Testis (tissue), 2 donors: ENCODE measurements at regions not wholly inside any gene's neighbourhood (a gene's known extent, or its start where the extent isn't known, plus 50 kb on each side); places are given as distances from the start of the nearest gene placed in this dataset.

Experiments
- DNase-seq: peaks from one replicate; pipeline ENCODE4 v3.0.0-alpha.2; 2019
- H3K27ac ChIP-seq, 2 donors: fragments of 200-600 bp; sonication (generic); one replicate each; pipeline ENCODE4 v1.5.1; 2019
- H3K27me3 ChIP-seq: fragments of 200-600 bp; sonication (generic); one replicate; pipeline ENCODE4 v1.5.1; 2019
- H3K36me3 ChIP-seq: fragments of 200-600 bp; sonication (generic); one replicate; pipeline ENCODE4 v1.5.1; 2017; ENCODE audit warnings: low read depth; ENCODE audit errors: missing control alignments
- H3K4me1 ChIP-seq: fragments of 200-600 bp; sonication (generic); one replicate; pipeline ENCODE4 v1.5.1; 2019
- H3K4me3 ChIP-seq, 2 donors: fragments of 200-600 bp; sonication (generic); one replicate each; pipeline ENCODE4 v1.5.1; 2017 to 2019
- H3K9me3 ChIP-seq: fragments of 200-600 bp; sonication (generic); one replicate; pipeline ENCODE4 v1.5.1; 2017
- POLR2A ChIP-seq: fragments of 450-650 bp; IDR thresholded peaks from one replicate; pipeline ENCODE4 v1.6.1; 2017; ENCODE audit warnings: antibody characterized with exemption, mild to moderate bottlenecking, moderate library complexity
- WGBS, 2 donors: methylation state at CpG; one replicate each; pipeline ENCODE4 v1.1.5; 2018; 5-methylcytosine and 5-hydroxymethylcytosine counted together
- intact Hi-C: fragments of 100-400 bp; cut with DNase I; formaldehyde crosslinking; loops from one replicate; pipeline ENCODE4 v1.15.1; 2023; ENCODE audit warnings: low total_unique reads
- TF ChIP-seq, protein P1 (sequence below), 3 experiments: fragments of 450-650 bp in 2 of 3; fragments of 200-600 bp in 1 of 3; sonication (generic) in 1 of 3; IDR thresholded peaks; one replicate each; pipeline ENCODE4 v1.5.1; 2016 to 2019; ENCODE audit warnings: antibody characterized with exemption in 3 of 3, mild to moderate bottlenecking in 2 of 3, moderate library complexity in 1 of 3

DNA sequence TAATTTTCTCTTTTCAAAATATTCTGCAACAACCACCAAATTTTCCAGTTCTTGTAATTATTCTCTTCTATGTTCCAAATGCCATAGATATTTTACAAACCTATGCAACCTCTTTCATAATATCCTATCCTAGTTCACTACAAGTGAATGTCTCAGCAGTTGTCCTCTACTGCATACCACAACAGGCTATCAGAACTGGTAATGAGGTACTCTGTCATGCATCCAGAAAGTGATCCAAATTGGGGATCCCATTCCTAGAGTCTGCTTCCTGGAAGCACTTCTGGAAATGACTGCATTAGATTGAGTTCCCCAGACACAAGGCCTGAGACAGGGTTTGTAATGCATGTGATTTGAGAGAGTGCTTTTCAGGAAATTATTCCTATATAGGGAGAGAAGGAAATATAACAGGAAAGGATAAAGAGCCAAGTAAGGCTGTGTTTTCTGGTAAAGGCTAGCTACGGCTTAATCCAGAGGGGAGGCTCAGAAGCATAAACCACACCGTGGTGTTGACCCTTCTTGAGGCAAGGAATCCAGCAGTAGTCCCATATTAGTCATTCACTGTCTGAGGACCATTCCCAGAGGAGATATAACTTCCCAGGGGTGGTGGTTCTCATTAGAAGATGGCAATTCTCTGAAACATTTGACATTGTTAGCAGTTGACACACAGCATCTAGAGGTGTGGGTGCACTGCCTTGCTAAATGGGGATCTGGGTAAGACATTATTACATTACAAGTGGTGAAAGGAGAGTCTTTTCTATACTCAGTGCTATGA, 80.3 kb upstream of the FST start:
- TF ChIP-seq, protein P1, sequence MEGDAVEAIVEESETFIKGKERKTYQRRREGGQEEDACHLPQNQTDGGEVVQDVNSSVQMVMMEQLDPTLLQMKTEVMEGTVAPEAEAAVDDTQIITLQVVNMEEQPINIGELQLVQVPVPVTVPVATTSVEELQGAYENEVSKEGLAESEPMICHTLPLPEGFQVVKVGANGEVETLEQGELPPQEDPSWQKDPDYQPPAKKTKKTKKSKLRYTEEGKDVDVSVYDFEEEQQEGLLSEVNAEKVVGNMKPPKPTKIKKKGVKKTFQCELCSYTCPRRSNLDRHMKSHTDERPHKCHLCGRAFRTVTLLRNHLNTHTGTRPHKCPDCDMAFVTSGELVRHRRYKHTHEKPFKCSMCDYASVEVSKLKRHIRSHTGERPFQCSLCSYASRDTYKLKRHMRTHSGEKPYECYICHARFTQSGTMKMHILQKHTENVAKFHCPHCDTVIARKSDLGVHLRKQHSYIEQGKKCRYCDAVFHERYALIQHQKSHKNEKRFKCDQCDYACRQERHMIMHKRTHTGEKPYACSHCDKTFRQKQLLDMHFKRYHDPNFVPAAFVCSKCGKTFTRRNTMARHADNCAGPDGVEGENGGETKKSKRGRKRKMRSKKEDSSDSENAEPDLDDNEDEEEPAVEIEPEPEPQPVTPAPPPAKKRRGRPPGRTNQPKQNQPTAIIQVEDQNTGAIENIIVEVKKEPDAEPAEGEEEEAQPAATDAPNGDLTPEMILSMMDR (IDR thresholded peaks at IDR 0.05): no peak
- TF ChIP-seq POLR2A: no peak
- Histone ChIP-seq H3K4me3 (no peak overlapping the region), H3K4me1 (no peaks in the 10 kb centered on the region), H3K27ac (no peak overlapping the region), H3K36me3 (no peaks in the 10 kb centered on the region), H3K27me3 (no peaks in the 10 kb centered on the region), H3K9me3 (no peaks in the 10 kb centered on the region)
- intact Hi-C loops: no loop called here
- 80 to 83% methylated on average over 2 of the region's 2 CpGs for WGBS, 2 donors
- DNase-seq: no peak

DNA sequence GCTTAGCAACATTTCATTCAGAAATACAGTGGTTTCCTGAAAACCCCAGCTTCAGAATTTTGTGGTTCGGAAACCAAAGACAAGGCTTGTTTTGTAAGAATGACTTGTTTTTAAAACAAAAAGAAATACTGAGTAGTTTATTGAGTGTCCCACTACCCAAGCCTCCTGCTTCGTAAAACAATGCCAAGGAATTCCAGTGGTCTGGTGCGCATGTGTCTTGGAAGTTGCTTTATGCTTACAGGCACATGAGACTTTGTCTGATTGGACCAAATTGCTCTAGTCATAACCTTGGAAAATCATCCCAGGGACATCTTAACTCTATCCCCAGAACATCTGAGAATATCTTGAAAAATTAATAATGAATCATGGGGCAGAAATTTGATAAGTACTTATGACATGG, 77.1 kb upstream of the FST start:
- Histone ChIP-seq H3K27me3 (no peaks in the 10 kb centered on the region), H3K9me3 (no peaks in the 10 kb centered on the region), H3K4me1 (no peaks in the 10 kb centered on the region), H3K36me3 (no peaks in the 10 kb centered on the region), H3K4me3 (no peak overlapping the region), H3K27ac (no peak overlapping the region)
- 81 to 86% methylated on average over 3 of the region's 3 CpGs for WGBS, 2 donors
- DNase-seq: no peak
- TF ChIP-seq, protein P1 (IDR thresholded peaks at IDR 0.05): no peak
- no peak for TF ChIP-seq POLR2A
- intact Hi-C loops: no loop called here

DNA sequence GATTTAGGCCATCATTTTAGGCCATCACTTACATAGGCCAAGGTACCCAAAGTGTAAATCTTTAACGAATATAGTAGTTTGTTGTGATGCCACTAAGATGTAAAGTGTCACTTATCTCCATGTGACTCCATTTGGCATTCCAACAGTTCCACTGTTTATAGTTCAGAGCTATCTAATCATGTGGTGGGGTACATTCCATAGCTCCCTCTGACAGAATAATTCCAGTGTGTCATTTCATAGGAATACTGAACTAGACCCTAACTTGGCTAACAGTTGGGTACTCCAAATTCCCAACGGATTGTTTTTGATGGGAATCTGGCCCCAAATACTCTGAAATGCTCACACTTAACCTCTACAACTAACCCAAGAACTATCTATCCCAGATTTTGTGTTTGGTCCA, 76.7 kb upstream of the FST start:
- 72 to 83% methylated on average over 2 of the region's 2 CpGs for WGBS, 2 donors

DNA sequence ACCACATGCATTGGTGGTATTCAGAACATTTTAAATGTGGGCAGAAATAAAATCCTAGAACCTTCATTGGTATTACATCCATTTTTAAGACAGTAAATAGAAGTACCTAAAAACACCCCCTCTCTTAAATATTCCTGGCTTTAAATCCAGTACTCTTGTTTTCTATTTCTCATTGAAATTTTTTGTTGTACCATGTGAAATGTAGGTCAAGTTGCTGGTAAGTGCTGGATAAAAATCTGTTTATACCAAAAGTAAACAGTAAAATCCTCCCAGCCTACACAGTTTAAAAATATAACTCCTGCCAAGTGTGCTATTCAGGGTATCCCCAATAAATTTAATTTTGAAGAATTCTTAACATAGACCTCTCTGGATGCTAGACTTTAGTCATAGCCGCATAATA, 75.0 kb upstream of the FST start:
- intact Hi-C loops: no loop called here
- Histone ChIP-seq H3K4me3 (no peak overlapping the region), H3K27me3 (no peaks in the 10 kb centered on the region), H3K27ac (no peak overlapping the region), H3K9me3 (no peaks in the 10 kb centered on the region), H3K36me3 (no peaks in the 10 kb centered on the region), H3K4me1 (no peaks in the 10 kb centered on the region)
- no peak for TF ChIP-seq POLR2A
- no peak for DNase-seq
- 90 to 94% methylated on average over 1 of the region's 1 CpG for WGBS, 2 donors

More for the DNA sequence above, 76.7 kb upstream of the FST start:
- DNase-seq: no peak
- Histone ChIP-seq H3K27me3 (no peaks in the 10 kb centered on the region), H3K4me1 (no peaks in the 10 kb centered on the region), H3K27ac (no peak overlapping the region), H3K36me3 (no peaks in the 10 kb centered on the region), H3K4me3 (no peak overlapping the region), H3K9me3 (no peaks in the 10 kb centered on the region)
- TF ChIP-seq POLR2A: no peak
- TF ChIP-seq, protein P1 (IDR thresholded peaks at IDR 0.05): no peak
- intact Hi-C loops: no loop called here

DNA sequence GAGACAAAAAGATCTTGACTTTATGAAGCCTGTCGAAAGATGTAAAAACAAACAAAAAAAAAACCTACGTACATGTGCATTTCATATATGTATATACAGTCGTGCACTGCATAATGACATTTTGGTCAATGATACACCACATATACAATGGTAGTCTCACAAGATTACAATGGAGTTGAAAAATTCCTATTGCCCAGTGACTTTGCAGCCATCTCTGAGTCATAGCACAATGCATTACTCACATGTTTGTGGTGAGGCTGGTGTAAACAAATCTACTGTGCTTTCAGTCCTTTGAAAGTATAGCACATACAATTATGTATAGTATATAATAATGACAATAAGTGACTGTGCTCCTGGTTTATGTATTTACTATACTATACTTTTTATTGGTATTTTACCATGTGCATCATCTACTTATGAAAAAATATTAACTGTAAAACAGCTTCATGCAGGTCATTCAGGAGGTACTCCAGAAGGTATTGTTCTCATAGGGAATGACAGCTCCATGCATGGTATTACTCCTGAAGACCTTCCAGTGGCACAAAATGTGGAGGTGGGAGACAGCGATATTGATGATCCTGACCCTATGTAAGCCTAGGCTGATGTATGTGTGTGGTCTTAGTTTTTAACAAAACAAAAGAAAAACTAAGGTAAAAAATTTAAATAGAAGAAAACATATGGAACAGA, 73.7 kb upstream of the FST start:
- no peaks in the 10 kb centered on the region for H3K27me3 ChIP-seq
- WGBS, 2 donors: 95 to 97% methylated on average over 4 of the region's 4 CpGs
- H3K9me3 ChIP-seq: no peaks in the 10 kb centered on the region
- no peak overlapping the region for H3K27ac ChIP-seq
- no peak overlapping the region for H3K4me3 ChIP-seq
- intact Hi-C loops: no loop called here
- no peak for DNase-seq
- H3K36me3 ChIP-seq: no peaks in the 10 kb centered on the region
- H3K4me1 ChIP-seq: no peaks in the 10 kb centered on the region
- TF ChIP-seq, protein P1 (IDR thresholded peaks at IDR 0.05): no peak
